ENCODE measurements at regions not wholly inside any gene's neighbourhood (a gene's known extent, or its start where the extent isn't known, plus 50 kb on each side); places are given as distances from the start of the nearest gene placed in this dataset.

GRCh38 chr5:120400356-120400755 is 63.7 kb upstream of the PRR16 start:
- no peak for DNase-seq (ENCODE audit: low read depth, low spot score)

- no peak for DNase-seq (ENCODE audit: low read depth, low spot score)
Measured at GRCh38 chr5:120402606-120403005, 61.5 kb upstream of the PRR16 start.

- DNase-seq (ENCODE audit: low read depth, low spot score) = no peak
Measured at GRCh38 chr5:120405286-120405864, 58.7 kb upstream of the PRR16 start.

DNA sequence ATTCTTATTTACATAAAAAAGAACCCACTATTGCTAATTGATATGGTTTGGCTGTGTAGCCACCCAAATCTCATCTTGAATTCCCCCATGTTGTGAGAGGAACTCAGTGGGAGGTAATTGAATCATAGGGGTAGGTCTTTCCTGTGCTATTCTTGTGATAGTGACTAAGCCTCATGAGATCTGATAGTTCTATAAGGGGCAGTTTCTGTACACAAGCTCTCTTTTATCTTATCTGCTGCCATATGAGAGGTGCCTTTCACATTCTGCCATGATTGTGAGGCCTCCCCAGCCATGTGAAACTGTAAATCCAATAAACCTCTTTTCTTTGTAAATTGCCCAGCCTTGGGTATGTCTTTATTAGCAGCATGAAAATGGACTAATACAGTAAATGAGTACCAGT is 58.2 kb upstream of the PRR16 start:
- DNase-seq (ENCODE audit: low read depth, low spot score) = no peak

GRCh38 chr5:120413686-120414085 is 50.4 kb upstream of the PRR16 start:
- no peak for DNase-seq (ENCODE audit: low read depth, low spot score)
